HG03571 (cell line): ENCODE measurements at regions not wholly inside any gene's neighbourhood (a gene's known extent, or its start where the extent isn't known, plus 50 kb on each side); places are given as distances from the start of the nearest gene placed in this dataset.
"Not testable (repeated sequence)": the region's sequence is repeated elsewhere in the genome, so short reads cannot be mapped to it uniquely, and the experiment has no call there.

Experiments
- ATAC-seq: cut with Tn5 transposase; IDR thresholded peaks from one replicate; pipeline ENCODE4 v1.9.1; 2021; ENCODE audit not compliant: unreplicated experiment

DNA sequence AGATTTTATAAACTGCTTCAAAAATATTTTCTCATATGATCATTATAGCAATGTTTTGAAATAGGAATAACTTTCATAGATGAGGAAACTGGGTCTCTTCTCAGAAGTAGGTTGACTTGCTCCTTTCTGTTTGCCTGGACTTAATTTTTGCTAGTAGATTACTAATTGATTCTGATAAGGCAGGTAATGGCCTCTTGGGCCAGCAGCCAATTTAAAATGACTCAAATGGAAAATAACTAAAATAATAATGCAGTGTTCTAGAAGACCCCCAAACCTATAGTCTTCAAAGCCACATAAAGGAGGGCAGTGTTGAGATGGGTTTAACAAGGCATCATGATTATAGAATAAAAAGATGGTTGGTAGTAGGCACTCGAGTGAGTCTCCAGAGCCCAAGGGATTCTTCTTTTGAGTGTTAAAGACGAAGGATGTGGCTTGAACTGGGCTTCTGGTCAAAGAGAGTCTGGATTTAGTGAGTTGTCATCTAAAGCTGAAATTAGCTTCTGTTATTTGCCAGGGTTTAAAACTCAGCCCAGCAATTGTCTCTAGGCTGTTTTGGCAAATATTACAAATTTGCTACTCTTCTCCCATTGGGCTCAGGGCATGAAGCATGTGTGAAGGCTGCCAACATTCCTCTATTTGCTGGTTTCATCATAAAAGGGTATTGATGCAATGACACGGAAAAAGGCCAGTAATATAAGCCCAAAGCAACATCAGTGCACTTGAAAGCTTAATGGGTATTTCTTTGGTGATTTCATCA lies 297.1 kb upstream of the MEIS2 start:
- no peak for ATAC-seq

DNA sequence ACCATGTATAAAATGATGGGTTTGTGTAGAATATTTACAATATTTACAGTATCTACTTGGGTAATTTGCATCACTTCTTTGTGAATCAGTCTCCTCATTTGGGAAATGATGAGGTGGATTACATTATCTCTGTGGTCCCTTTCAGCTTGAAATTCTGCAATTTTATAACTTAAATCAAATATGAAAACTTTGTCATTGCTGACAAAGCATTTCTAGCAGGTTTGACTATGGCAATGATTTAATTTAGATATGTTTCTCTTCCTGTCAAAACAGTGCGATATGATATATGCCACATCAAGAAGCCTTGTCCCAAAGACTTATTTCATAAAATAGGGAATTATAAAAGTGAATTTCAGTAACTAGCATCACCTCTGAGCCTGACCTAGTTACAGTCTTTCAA lies 315.8 kb upstream of the MEIS2 start:
- ATAC-seq, result no peak

DNA sequence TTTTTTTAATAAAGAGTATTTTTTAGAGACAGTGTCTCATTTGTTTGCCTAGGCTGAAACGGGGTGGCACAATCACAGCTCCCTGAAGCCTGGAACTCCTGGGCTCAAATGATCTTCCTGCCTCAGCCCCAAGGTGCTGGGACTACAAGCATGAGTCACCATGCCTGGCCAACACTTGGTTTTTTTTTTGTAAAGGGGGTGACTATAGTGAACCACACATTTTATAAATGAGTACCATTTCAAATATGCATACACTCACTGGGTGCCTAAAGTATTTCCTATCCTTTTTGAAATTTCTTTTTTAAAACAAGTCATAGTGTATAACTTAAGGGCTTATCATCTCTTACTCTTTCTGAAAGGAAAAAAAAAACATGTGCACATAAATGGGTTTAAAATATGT lies 325.2 kb upstream of the MEIS2 start:
- no peak for ATAC-seq

DNA sequence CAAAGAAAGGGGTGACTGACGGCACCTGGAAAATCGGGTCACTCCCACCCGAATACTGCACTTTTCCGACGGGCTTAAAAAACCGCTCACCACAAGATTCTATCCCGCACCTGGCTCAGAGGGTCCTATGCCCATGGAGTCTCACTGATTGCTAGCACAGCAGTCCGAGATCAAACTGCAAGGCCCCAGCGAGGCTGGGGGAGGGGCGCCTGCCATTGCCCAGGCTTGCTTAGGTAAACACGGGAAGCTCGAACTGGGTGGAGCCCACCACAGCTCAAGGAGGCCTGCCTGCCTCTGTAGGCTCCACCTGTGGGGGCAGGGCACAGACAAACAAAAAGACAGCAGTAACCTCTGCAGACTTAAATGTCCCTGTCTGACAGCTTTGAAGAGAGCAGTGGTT lies 327.0 kb upstream of the MEIS2 start:
- not testable (repeated sequence) for ATAC-seq

GRCh38 chr15:37446921-37447320 lies 346.6 kb upstream of the MEIS2 start:
- ATAC-seq, result no peak

DNA sequence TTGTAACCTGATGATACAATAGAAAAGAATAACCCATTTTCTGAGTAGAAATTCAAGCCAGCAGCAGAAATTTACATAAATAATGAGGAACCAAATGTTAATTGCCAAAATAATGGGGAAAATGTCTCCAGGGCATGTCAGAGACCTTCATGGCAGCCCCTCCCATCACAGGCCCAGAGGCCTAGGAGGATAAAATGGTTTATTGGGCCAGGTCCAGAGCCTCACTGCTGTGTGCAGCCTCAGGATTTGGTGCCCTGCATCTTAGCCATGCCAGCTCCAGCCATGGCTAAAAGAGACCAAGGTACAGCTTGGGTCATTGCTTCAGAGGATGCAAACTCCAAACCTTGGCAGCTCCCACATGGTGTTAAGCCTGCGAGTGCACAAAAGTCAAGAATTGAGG lies 352.1 kb upstream of the MEIS2 start:
- no peak for ATAC-seq

GRCh38 chr15:37480482-37480881 lies 380.1 kb upstream of the MEIS2 start:
- no peak for ATAC-seq

- ATAC-seq, result no peak
Measured at GRCh38 chr15:37481126-37481525, 380.8 kb upstream of the MEIS2 start.

GRCh38 chr15:37483779-37484178 lies 383.4 kb upstream of the MEIS2 start:
- no peak for ATAC-seq

DNA sequence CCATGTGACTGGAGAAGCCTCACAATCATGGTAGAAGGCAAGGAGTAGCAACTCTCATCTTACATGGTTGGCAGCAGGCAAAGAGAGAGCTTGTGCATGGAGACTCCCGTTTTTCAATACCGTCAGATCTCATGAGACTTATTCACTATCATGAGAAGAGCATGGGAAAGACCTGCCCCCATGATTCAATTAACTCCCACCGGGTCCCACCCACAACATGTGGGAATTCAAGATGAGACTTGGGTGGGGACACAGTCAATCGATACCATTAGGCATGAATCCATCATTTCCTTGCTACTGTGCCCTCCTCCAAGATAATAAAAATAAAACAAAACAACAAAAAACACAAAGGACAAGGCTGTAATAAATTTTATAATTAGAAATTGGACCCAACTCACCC lies 384.7 kb upstream of the MEIS2 start:
- no peak for ATAC-seq

GRCh38 chr15:37490707-37491106 lies 390.4 kb upstream of the MEIS2 start:
- ATAC-seq, result no peak

DNA sequence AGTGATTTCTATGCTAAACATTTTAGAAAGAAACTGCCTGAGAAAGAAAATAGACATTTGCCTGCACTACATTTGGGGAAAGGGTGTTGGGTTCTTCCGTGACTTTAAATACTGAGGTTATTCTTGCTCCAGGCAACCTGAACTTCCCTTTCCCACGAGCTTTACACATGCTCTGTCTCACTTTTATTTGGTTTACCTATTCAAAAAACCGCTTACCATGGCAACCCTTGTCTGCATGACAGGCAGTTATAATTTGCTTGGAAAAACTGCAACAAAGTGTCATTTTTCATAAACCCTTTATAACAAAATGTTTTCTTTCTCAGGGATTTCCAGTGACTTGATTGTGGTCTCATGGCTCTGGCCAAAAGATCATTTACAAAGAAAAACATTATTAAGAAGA lies 416.3 kb upstream of the MEIS2 start:
- no peak for ATAC-seq

DNA sequence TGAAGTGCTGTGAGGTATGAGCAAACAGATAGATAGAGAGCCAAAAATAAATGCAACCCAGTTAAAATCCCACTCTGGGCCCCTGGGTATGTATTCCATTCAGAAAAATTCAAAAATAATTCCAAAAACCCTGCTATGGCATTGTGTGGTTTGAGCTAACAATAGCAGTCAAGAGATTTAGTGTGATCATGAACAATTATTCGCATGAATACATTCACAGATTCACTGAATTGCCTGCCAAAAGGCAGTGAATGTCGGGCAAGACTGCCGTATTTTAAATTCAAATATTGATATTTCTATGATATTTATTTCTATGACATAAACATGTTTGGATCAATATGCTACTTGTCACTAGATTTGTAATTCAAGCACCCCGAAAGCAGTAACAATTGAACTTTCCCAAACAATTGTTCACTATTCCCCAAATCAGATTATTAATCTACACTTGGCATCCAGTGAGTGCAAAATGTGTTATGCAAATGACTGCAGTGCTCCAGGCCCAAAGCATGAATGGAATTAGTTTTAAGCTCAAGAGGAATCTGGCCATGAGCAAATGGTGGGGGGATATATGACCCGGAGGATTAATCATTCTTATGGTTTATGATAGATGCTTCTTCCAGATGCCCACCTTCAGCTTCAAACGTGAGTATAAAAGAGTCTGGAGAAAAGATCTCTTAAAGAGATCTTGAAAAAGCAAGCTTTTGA lies 417.0 kb upstream of the MEIS2 start:
- no peak for ATAC-seq

DNA sequence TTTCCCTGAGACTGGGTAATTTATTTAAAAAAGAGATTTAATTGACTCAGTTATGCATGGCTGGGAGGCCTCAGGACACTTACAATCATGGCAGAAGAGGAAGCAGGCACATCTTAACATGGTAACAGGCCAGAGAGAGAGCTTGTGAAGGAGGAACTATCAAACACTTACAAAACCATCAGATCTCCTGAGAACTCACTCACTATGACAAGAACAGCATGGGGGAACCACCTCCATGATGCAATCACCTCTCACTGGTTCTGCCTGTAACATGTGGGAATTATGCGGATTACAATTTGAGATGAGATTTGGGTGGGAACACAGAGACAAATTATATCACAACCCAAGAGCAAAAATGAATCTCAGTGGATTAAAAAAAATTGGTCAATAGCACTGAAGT lies 416.0 kb upstream of the TMCO5A start:
- ATAC-seq, result no peak

GRCh38 chr15:37520026-37520425 lies 414.4 kb upstream of the TMCO5A start:
- no peak for ATAC-seq

GRCh38 chr15:37520882-37521281 lies 413.6 kb upstream of the TMCO5A start:
- no peak for ATAC-seq

GRCh38 chr15:37524601-37525000 lies 409.8 kb upstream of the TMCO5A start:
- no peak for ATAC-seq

- ATAC-seq, result no peak
Measured at GRCh38 chr15:37528432-37528831, 406.0 kb upstream of the TMCO5A start.

DNA sequence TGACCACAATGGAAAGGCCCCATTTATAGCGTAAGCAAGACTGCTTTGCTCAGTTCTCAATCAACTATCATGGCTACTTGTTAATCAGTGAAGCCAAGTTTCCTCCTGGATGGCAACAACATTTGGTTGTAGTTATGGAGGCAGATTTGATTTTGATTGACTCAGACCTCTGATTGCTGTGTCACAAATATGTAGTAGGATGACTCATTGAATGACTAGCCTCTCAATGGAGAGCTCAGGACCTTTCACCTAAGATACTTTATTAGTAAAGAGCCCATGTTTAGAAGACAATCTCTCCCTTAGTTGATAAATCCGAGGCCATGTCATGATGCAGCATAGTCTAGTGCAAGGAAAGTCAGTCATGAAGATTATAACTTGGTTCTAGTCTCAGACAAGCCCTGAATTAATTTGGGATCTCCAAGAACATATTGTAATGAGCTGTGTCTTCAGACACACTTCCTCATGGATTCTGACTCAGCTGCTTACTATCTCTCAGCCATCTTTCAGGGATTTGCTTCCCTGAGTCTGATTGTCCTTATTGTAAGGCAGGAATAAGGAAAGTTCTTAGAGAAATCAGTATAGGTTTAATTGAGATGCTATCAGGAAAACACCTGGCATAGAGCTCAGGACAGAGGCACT lies 397.4 kb upstream of the TMCO5A start:
- no peak for ATAC-seq

DNA sequence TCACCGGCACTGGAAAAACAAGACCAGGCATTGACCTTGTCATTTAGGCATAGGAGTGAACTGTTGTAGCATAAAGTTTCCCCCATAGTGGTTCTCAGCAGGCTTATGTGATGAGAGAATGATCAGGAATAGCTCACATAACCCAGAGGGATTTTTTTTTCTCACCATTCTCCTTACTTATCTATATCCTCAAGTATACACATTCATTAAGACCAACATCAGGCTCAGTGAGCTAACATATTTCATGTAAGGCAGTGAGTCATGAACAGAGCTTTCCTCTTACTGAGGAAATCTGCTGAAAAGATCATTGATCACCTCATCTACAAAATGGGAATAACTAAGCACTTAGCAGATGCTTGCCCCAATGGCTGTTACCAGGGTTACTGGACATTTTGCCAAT lies 396.6 kb upstream of the TMCO5A start:
- ATAC-seq, result no peak

- ATAC-seq, result no peak
Measured at GRCh38 chr15:37548116-37548515, 386.3 kb upstream of the TMCO5A start.

DNA sequence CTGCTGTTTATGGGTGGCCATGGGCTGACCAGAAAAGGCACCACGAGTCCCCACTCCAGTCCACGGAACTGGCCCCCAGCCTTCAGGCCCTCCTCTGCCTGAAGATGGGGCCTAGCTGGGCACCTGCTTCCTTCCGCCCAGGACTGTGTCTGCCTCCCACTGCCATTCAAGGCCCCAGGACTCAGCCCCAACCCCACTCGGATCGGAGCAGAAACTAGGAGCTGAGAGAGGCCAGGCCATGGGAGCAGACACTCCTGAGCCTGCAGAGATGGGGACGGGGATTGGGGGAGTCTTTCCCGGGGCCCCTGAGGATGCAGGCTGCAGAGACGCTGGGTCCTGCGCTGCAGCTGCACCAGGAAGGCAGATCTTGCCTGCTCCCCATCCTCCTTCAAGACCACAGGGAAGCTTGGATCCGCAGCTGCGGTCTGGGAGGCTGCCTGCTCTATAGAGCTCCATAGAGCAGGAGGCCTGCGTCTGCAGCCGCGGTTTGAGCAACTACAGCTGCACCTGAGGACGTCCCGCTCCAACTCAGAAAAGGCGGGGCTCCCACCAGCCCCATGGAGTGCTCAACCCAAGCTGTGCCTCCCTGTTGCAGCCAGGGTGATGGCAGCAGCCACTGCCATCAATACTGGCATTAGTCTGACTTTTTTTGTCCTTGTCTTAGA lies 383.9 kb upstream of the TMCO5A start:
- ATAC-seq, result no peak
